Coronary artery (tissue), 2 donors: ENCODE measurements at regions not wholly inside any gene's neighbourhood (a gene's known extent, or its start where the extent isn't known, plus 50 kb on each side); places are given as distances from the start of the nearest gene placed in this dataset.

Experiments
- DNase-seq: peaks from one replicate; pipeline ENCODE4 v3.0.0-alpha.2; 2017; ENCODE audit warnings: low spot score
- H3K27ac ChIP-seq, 2 donors: fragments of 200-600 bp; sonication (generic); one replicate each; pipeline ENCODE4 v1.5.1; 2016 to 2019
- H3K4me3 ChIP-seq: fragments of 200-600 bp; sonication (generic); 2 replicates; pipeline ENCODE4 v1.5.1; 2016; ENCODE audit warnings: mild to moderate bottlenecking, moderate library complexity
- TF ChIP-seq, protein P1 (sequence below): fragments of 200-600 bp; sonication (generic); IDR thresholded peaks from one replicate; pipeline ENCODE4 v1.5.1; 2019; ENCODE audit warnings: antibody characterized with exemption

DNA sequence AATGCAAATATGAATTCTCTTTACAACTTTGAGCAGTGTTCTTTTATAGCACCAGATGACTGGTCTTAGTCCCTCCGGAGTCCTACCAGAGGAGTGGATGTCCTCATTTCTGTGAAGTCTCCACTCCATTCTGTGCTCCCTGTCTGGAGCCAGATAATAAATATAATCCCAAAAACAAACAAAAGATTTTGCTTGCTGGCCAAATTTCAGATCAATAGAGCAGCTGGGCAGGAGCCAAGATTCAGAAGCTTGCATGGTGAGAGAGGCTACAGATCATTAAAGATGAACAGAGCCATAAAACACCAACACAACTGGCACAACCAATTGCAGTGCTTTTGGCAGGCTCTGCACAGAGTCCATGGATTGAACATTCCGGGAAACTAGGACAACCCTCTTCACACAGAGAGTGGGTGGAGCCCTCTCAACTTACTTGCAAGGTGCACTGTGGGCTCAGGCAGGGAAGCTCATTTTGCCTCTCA lies 231.5 kb upstream of the SNX7 start:
- DNase-seq, result no peak

GRCh38 chr1:98428864-98429263 lies 232.7 kb upstream of the SNX7 start:
- no peak overlapping the region for H3K27ac ChIP-seq
- H3K4me3 ChIP-seq, result no peak overlapping the region
- DNase-seq, result no peak
- TF ChIP-seq, protein P1, sequence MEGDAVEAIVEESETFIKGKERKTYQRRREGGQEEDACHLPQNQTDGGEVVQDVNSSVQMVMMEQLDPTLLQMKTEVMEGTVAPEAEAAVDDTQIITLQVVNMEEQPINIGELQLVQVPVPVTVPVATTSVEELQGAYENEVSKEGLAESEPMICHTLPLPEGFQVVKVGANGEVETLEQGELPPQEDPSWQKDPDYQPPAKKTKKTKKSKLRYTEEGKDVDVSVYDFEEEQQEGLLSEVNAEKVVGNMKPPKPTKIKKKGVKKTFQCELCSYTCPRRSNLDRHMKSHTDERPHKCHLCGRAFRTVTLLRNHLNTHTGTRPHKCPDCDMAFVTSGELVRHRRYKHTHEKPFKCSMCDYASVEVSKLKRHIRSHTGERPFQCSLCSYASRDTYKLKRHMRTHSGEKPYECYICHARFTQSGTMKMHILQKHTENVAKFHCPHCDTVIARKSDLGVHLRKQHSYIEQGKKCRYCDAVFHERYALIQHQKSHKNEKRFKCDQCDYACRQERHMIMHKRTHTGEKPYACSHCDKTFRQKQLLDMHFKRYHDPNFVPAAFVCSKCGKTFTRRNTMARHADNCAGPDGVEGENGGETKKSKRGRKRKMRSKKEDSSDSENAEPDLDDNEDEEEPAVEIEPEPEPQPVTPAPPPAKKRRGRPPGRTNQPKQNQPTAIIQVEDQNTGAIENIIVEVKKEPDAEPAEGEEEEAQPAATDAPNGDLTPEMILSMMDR, result no peak

More for the DNA sequence above, 231.5 kb upstream of the SNX7 start:
- no peak overlapping the region for H3K27ac ChIP-seq
- H3K4me3 ChIP-seq, result no peak overlapping the region
- TF ChIP-seq, protein P1, result no peak

- DNase-seq, result no peak
- no peak overlapping the region for H3K4me3 ChIP-seq
- H3K27ac ChIP-seq, result no peak overlapping the region
- TF ChIP-seq, protein P1, result no peak
Observed at GRCh38 chr1:98427664-98428063, 233.9 kb upstream of the SNX7 start.

GRCh38 chr1:98426092-98426491 lies 235.4 kb upstream of the SNX7 start:
- no peak overlapping the region for H3K4me3 ChIP-seq
- no peak overlapping the region for H3K27ac ChIP-seq
- no peak for DNase-seq
- TF ChIP-seq, protein P1, result no peak

DNA sequence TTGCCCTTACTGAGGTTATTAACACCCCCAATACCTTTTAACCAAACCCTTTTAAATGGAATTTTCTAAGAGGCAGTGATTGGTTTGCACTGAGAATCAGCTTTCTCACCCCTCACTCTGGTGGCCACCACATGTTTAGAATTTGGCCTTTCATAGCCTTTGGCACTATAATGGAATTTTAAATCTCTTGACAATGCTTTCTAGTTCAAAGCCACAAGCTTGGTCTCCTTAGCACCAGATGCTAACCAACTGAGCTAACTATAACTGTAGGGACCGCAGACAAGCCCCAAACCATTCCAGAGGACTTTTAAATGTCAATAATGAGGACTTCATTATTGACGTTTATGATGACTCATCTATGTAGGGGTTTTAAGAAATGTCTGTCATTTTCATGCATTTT lies 238.7 kb upstream of the SNX7 start:
- TF ChIP-seq, protein P1, result no peak
- no peak for DNase-seq
- H3K4me3 ChIP-seq, result no peak overlapping the region
- no peak overlapping the region for H3K27ac ChIP-seq

DNA sequence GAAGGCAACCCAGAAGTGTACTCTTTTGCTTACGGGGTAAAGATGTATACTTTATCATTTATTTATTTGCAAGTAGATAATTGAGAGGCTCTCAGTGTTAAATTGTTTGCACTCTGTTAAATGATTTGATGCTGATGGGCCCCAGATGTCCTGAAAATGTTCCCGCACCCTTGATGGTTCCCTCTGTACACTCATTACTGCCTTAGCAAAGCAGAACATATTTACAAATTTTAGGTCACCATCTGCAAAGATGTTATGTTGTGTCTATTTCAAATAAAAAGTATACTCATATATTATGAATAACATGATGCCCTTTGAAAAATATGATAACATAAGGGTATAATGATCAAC lies 240.5 kb upstream of the SNX7 start:
- TF ChIP-seq, protein P1, result no peak
- no peak for DNase-seq
- Histone ChIP-seq H3K27ac (no peak overlapping the region), H3K4me3 (no peak overlapping the region)

GRCh38 chr1:98420376-98421084 lies 241.0 kb upstream of the SNX7 start:
- no peak for DNase-seq
- Histone ChIP-seq H3K4me3 (no peak overlapping the region), H3K27ac (no peak overlapping the region)
- TF ChIP-seq, protein P1, result no peak
